Activated T-cell treated with anti-CD3 and anti-CD28 coated beads for 4 hours (primary cell): ENCODE measurements at regions not wholly inside any gene's neighbourhood (a gene's known extent, or its start where the extent isn't known, plus 50 kb on each side); places are given as distances from the start of the nearest gene placed in this dataset.

Source experiments
- DNase-seq: peaks from one replicate; pipeline ENCODE4 v3.0.0-alpha.2; 2020

DNA sequence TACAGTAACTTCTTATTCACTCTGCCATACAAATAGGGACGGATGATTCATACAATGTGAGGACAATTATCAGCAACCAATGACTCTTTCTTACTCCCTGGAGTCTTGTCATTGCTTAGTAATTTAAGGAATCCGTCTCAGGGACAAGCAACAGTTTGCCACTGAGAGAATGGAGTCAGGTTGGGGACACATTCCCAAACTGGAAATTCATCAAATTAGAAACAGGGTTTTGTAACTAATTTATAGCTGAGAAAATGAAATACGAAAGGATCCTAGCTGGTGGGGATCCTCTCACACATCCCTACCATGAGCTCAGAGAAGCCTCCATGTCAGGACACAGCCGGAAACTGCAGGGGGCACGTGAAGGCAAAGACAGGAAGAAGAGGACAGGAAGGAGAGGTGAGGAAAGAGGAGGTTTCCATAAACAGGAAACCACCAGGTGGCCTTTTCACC, 50.4 kb upstream of the KDR start:
- no peak for DNase-seq

DNA sequence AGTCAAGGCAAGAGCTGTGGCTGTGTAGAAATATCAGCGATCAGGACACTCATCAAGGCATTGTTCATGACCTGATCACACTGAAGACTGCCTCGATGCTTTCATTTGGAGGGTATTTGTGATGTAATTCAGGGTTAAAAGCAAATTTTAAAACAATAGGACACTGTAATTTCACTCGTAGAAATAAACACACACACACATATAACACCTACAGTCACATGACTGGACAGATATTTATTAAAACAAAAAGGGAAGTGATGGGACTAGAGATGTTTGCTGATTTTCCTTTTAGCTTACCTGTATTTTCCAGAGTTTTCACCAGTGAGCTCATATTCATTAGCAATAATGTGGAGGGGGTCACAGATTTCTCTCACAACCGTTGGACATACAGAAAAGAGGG, 51.1 kb upstream of the KDR start:
- no peak for DNase-seq

DNA sequence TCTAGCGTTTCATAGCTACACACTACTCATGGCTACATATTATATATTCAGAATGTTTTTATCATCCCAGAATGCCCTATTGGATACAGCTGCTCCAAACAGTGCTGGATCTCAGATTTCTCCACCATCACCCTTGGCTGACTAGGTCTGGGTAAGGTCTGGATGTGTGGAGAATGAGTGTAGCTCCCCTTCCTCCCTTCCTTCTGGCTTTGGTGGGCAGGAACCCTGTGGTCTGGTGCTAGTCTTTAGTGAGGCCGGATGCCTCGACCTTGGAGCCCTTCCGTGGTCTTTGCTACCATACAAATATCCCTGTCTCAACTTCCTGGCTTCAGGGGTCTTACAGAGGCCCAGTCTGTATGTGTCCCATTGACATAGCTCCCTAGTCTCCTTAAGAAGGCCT, 52.1 kb upstream of the KDR start:
- no peak for DNase-seq

DNA sequence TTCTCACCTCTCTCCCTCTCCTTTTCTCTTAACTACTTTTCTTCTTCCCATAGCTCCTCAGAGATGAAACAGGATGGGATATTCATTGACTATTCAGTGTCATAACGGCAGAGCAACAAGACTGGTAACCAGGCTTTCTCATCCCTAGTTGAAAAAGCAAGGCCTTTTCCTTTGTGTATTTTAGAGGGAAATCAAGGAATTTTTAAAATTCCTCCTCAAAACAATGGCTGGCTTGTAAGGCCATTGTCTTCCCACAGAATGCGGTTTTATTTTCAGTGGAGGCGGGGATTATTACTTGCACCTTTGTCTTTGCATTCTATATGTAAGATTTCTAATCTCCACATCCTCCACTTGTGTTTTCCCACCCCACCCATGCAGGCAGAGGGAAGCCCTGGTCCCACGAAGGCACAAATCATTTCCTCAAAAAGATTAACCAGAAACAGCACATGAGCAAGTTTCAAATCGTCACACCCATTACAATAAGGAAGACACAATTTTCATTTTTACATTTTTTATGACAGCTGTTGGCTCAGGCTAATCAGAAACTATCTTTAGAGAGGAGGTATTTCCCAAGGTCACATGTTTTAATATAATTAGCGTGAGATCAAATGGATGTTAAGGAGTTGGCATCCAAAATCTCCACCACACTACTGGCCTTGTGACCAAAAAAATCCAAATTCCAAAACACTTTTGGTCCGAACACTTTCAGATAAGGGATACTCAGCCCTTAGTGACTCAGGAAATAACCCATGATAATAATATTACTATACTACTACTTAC, 53.0 kb upstream of the KDR start:
- no peak for DNase-seq

DNA sequence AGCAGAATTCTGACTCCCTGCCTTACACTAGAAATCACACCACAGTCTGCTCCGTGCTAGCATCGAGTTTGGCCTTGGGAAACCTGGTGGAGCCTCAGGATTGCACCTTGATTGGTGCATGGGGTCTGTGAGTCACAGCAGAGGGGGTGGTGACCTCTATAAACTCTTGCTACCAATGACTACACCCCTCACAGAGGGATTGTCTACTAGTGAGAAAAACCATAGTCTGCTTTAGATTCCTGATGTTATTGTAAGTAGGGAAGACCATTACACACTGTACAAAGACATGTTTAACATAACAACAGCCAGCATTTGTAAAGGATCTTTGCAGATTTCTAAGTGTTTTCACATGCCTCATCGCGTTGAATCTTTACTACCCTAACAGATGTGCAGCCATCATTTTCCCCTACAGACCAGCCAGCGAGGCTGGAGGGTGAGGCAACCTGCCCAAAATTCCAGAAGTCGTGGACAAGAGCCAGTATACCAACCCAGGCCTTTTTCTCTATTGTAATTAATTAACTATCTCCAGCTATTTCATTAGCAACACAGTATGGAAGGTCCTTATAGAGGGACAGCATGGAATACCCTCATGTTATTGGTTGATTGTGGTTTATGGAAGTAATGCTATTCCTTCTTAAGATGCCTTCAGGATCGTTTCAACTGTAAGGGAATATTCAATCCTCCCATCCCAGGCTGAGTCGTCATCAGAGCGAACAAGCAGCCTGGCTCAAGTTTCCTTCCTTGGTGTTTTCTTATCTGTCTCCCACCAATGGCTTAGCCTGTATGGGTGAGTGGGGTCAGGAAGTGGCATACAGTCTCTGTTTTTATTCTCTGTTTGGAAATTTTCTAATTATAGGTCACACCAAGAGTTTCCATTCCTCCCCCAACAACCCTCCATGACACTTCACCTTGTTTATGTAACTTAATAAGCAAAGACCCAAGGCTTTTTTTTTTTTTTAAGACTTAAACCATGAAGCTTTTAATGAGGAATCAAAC, 55.9 kb upstream of the KDR start:
- DNase-seq: no peak

GRCh38 chr4:55183926-55184599, 58.7 kb upstream of the KDR start:
- no peak for DNase-seq

- peak; percentile 7 for DNase-seq
Measured at GRCh38 chr4:55184600-55185523, 59.5 kb upstream of the KDR start.

DNA sequence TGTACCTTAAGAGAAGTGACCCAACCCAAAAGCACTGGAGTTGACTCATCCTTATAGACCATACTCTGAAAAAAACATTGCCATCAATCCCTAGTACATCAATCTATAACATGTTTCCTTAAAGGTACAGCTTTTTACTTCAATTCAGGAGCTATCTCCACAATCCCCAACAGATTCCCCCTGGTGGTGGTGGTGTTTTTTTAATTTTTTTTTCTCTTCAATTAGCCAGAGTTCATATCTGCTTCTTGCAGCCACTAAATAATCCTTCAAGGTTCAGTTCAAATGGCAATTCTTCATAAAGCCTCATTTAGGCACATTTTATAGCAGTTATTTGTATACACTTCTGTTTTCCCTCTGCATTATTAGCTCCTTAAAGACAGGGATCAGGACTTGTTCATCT, 60.7 kb upstream of the KDR start:
- DNase-seq: no peak

DNA sequence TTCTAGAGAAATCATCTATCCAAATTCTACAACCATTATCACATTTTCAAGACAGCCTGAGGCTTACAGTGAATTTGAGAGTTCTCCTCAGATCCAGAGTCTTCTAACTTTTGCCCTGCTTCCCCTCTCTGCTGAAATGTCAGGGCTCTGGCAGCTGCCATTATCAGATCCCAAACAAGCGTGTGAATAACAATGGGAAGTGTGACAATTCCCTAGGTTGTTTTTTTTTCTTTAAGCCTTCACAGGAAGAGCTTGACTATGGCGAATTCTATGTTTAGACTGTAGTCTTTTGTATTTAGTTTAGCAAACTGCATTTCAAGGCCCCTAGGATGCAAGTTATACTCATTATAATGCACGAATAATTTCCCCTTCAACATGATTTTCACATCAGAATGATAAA, 61.3 kb upstream of the KDR start:
- no peak for DNase-seq

GRCh38 chr4:55214172-55214571, 88.8 kb upstream of the KDR start:
- DNase-seq: no peak

- DNase-seq: no peak
Measured at GRCh38 chr4:55215087-55215486, 89.7 kb upstream of the KDR start.

DNA sequence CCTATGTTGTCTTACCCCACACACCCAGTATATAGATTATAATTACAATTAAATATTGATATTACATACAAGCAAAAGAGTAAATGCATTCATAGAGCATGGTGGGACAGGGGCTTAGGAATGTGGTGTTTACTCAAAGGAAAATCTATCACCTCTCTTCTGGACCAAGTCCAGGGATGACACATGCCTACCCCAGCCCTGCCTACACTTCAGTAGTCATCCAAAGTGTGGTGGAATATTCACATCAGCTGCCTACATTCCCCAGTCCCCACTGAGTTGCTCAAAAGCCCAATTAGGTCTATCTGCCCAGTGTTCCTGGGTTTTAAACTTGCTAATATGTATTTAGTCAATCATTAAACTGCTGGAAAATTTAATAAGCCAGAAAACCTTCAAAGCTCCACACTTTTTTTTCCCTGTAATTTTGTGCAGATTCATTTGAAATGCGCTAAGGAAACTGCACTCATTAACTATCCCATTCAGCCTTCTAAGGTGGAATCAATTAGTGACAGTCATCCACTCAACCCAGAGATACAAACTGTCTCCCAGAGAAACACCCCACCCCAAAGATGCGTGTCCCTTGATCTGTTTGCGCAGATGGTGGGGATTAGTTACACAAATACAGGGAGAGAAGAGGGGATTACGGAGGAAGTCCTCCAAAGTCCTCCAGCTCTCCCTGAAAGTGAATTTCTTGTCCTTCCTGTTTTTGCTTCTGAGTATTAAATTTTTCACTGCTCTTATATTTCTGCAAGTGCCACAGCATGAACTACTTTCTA, 91.7 kb upstream of the KDR start:
- DNase-seq: no peak

DNA sequence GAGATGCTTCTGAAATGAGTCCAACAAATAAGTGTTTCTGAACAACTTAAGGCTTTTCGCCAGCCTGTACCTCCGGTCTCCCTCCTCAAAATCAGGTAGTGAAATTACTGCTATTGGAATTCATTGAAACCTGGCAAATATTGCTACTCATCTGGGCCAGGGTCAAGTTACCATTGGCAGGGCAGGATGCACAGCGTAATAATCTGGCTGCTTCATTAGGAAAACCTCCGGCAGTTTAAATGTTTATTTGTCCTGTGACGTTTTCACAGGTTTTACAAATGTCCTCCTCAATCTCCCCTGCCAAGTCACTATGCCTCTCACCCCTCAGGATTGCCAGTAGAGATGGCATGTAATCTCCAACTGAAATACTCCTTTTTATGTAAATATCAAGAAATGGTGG, 92.6 kb upstream of the KDR start:
- DNase-seq: no peak

GRCh38 chr4:55237839-55238238, 108.2 kb upstream of the SRD5A3 start:
- no peak for DNase-seq

DNA sequence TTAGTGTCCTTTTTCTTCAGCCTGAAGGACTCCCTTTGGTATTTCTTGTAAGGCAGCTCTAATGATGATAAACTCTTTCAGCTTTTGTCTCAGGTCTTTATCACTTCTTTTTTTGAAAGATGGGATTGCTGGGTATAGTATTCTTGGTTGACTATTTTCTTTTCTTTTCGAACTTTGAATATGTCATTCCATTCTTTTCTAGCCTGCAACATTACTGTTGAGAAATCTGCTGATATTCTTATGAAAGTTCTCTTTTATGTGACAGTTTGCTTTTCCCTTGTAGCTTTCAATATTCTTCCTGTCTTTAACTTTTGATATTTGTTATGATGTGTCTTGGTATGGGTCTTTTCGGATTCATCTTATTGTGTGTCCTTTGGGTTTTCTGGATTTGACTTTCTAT, 107.6 kb upstream of the SRD5A3 start:
- DNase-seq: no peak

DNA sequence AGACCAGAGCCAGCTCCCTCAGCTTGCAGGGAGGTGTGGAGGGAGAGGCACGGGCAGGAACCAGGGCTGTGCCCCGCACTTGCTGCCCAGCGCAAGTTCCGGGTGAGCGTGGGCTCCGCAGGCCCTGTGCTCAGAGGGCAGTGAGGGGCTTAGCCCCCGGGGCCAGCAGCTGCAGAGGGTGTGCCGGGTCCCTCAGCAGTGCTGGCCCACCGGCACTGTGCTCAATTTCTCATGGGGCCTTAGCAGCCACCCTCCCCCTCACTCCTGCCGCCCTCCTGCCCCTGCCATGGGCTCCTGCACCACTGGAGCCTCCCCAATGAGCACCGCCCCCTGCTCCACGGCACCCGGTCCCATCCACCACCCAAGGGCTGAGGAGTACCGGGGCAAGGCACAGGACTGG, 104.6 kb upstream of the SRD5A3 start:
- DNase-seq: no peak

GRCh38 chr4:55242506-55242905, 103.5 kb upstream of the SRD5A3 start:
- no peak for DNase-seq

GRCh38 chr4:55247521-55247920, 98.5 kb upstream of the SRD5A3 start:
- DNase-seq: no peak

DNA sequence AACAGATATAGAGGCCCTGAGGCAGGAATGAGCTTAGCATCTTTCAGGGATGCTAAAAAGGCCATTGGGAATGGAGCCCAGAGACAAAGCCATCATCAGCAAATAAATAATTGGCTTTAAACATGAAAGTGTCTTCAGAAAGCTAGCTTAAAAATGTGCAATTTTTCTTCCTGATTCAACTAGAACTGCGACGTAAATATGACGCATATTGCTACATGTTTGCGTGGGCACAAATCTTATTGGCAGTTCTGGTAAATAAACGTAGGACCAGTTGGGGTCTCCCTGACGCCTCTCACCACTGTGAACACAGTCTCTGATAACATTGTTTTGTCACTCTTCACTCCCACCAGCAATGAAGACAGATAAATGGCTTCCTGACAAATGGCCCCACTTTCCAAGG, 97.3 kb upstream of the SRD5A3 start:
- no peak for DNase-seq

- DNase-seq: no peak
Measured at GRCh38 chr4:55249476-55249875, 96.6 kb upstream of the SRD5A3 start.

GRCh38 chr4:55251342-55251741, 94.7 kb upstream of the SRD5A3 start:
- no peak for DNase-seq

- DNase-seq: no peak
Measured at GRCh38 chr4:55251896-55252295, 94.1 kb upstream of the SRD5A3 start.
